ENCODE measurements at regions not wholly inside any gene's neighbourhood (a gene's known extent, or its start where the extent isn't known, plus 50 kb on each side); places are given as distances from the start of the nearest gene placed in this dataset.
A peak's percentile ranks its signal among the peaks of the same experiment; 100 is the strongest.

DNA sequence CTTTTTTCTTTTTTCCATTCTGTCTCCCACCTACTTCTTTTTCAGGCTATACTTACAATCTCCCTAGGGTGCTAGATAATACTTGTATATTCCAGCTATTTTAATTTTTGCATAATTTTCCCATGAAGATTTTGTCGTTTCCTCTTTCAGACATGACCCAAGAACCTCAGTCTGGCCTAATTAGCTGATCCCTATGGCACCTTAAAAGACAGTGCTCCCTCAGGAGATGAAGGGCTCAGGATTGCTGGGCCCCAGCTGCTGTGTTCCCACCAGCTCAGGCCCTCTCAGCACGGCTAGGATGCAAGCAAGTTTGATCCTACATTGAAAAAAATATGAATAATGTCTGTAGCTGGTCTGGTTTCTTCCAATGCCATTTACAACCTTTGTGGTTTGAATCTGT lies 55.0 kb upstream of the RGS5 start:
- TF ChIP-seq, protein P1, sequence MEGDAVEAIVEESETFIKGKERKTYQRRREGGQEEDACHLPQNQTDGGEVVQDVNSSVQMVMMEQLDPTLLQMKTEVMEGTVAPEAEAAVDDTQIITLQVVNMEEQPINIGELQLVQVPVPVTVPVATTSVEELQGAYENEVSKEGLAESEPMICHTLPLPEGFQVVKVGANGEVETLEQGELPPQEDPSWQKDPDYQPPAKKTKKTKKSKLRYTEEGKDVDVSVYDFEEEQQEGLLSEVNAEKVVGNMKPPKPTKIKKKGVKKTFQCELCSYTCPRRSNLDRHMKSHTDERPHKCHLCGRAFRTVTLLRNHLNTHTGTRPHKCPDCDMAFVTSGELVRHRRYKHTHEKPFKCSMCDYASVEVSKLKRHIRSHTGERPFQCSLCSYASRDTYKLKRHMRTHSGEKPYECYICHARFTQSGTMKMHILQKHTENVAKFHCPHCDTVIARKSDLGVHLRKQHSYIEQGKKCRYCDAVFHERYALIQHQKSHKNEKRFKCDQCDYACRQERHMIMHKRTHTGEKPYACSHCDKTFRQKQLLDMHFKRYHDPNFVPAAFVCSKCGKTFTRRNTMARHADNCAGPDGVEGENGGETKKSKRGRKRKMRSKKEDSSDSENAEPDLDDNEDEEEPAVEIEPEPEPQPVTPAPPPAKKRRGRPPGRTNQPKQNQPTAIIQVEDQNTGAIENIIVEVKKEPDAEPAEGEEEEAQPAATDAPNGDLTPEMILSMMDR (IDR thresholded peaks at IDR 0.05; ENCODE audit: insufficient read depth, low read length): no peak
- DNase-seq (ENCODE audit: low read depth): no peak
- H3K4me3 ChIP-seq (ENCODE audit: low read depth, low read length): no peak overlapping the region

DNA sequence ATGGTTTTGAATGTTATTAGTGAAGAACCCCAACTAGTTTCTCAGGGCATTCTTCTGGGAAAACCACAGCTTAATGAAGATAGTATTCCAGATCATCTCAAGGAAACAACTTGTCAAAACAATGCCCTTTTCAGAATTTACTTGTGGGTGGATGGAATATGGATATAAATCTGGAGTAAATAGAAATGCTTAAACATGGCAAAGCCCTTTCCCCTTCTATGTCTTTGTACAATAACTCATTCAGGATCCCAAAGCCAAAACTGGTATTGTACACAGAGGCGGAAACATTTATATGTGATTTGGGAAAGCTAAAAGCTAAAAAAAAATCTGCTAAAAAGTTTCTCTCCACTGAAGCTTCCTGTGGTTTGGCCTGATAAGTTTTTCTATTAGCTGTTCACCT lies 55.5 kb upstream of the RGS5 start:
- TF ChIP-seq, protein P1 (IDR thresholded peaks at IDR 0.05; ENCODE audit: insufficient read depth, low read length): no peak
- peak; percentile 19 for DNase-seq (ENCODE audit: low read depth)
- H3K4me3 ChIP-seq (ENCODE audit: low read depth, low read length): no peak overlapping the region

DNA sequence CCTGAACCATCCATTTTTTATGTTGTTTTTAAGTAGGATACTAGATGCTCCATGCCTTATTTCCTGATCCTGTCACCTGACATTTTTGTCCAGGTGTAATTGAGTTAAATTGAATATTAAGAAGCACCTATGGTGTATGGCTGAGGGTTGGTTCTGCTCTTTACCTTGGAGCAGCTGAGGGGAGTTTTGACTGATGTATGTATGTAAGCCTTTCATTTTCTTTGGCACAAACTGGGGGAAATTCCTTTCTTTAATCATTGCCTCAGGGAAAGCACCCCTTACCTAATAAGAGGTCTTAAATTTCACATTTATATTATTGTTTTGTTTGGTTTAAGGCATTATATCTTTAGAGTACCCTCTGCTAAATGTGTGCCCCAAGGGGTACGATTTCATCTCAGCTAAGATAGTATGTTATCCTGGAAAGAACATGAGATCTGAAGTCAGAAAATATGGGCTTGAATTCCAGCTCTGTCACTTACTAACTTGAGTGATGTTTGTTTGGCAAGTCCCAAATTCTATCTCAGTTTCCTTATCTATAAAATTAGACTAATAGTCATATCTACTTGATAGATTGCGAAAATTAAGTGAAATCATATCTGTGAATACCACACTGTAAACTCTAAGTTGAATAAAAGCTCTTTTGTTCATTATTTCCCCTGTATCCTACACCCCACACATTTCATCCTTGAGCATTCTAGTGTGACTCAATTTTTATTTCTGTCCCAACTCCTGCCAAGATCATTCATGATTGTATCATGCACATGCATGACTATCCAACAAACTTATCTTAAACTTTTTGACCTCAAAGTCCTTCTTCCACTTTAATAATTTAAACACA lies 57.7 kb upstream of the NUF2 start:
- H3K4me3 ChIP-seq (ENCODE audit: low read depth, low read length): no peak overlapping the region
- DNase-seq (ENCODE audit: low read depth): peak; percentile 39
- TF ChIP-seq, protein P1 (IDR thresholded peaks at IDR 0.05; ENCODE audit: insufficient read depth, low read length): no peak

DNA sequence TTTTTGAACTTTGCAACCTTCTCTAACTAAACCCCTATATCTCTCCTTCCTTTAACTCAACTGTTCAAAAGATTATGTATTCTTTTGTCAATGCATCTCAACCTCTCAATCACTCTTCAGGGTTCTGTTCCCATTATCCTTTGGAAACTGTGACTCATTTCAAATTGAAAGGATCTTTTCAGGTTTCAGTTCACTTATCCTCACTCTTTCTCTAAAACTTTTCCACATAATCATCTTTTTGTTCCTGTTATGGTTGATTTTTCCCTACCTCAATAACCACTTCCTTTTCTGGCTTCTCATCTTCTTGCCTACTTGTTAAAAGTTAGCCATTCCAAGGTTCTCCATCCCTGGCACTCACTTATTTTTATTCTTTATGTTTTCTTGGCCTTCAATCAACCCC lies 56.2 kb upstream of the NUF2 start:
- TF ChIP-seq, protein P1 (IDR thresholded peaks at IDR 0.05; ENCODE audit: insufficient read depth, low read length): no peak

DNA sequence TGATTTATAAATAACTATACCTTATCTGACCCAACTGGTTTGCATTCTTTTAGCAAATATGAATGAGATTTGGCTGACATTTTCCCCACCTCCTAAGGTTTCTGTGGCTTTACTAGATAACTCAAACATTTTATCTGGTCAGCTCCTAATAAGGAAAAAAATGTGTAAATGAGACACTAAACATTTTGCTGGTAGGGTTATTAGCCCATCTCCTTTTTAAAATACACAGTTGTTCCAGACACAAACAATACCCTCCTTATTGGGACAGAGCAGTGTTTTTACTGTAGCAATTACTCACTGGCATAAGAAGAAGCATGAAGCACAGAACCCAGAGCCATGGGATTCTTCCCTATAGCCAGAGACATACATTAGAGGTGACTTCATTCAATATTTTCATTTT lies 53.8 kb upstream of the NUF2 start:
- DNase-seq (ENCODE audit: low read depth): no peak
- TF ChIP-seq, protein P1 (IDR thresholded peaks at IDR 0.05; ENCODE audit: insufficient read depth, low read length): no peak

More for the DNA sequence above, 56.2 kb upstream of the NUF2 start:
- no peak overlapping the region for H3K4me3 ChIP-seq (ENCODE audit: low read depth, low read length)
- no peak for DNase-seq (ENCODE audit: low read depth)

DNA sequence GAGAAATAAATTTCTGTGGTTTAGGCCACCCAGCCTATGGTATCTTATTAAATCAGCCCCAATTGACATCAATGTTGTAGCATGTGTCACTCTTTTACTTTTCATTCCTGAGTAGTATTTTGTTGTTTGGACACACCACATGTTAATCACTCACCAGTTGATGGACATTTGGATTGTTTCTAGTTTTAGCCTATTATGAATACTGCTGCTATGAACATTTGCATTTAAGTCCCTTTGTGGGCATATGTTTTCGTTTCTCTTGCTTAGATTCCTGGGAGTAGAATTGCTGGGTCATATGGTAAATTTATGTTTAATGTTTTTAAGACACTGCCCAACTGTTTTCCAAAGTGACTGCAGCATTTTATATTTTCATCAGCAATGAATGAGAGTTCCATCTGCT lies 50.2 kb upstream of the NUF2 start:
- H3K4me3 ChIP-seq (ENCODE audit: low read depth, low read length): no peak overlapping the region
- no peak for DNase-seq (ENCODE audit: low read depth)
- TF ChIP-seq, protein P1 (IDR thresholded peaks at IDR 0.05; ENCODE audit: insufficient read depth, low read length): no peak

More for the DNA sequence above, 53.8 kb upstream of the NUF2 start:
- H3K4me3 ChIP-seq (ENCODE audit: low read depth, low read length): no peak overlapping the region
